ENCODE measurements at regions not wholly inside any gene's neighbourhood (a gene's known extent, or its start where the extent isn't known, plus 50 kb on each side); places are given as distances from the start of the nearest gene placed in this dataset.

GRCh38 chr18:34159691-34160185 lies 65.0 kb downstream of the NOL4 start:
- peak; percentile 51 for DNase-seq

GRCh38 chr18:34158881-34159690 lies 65.6 kb downstream of the NOL4 start:
- peak; percentile 91 for DNase-seq

GRCh38 chr18:34153711-34154110 lies 71.0 kb downstream of the NOL4 start:
- DNase-seq, result no peak

GRCh38 chr18:34131006-34131405 lies 93.7 kb downstream of the NOL4 start:
- no peak for DNase-seq

- DNase-seq, result no peak
Measured at GRCh38 chr18:34128436-34128835, 96.3 kb downstream of the NOL4 start.

- no peak for DNase-seq
Measured at GRCh38 chr18:34126121-34126520, 98.6 kb downstream of the NOL4 start.

- DNase-seq, result peak; percentile 65
Measured at GRCh38 chr18:34122724-34123334, 101.9 kb downstream of the NOL4 start.

- peak; percentile 52 for DNase-seq
Measured at GRCh38 chr18:34121200-34121721, 103.5 kb downstream of the NOL4 start.

- no peak for DNase-seq
Measured at GRCh38 chr18:34120294-34120693, 104.4 kb downstream of the NOL4 start.

GRCh38 chr18:34117319-34117718 lies 107.4 kb downstream of the NOL4 start:
- DNase-seq, result no peak

GRCh38 chr18:34115409-34116081 lies 109.2 kb downstream of the NOL4 start:
- no peak for DNase-seq

GRCh38 chr18:34114996-34115395 lies 109.7 kb downstream of the NOL4 start:
- DNase-seq, result peak; percentile 49

GRCh38 chr18:34108206-34108605 lies 116.5 kb downstream of the NOL4 start:
- DNase-seq, result no peak

- DNase-seq, result no peak
Measured at GRCh38 chr18:34098109-34098508, 126.6 kb downstream of the NOL4 start.

- no peak for DNase-seq
Measured at GRCh38 chr18:34097312-34097711, 127.4 kb downstream of the NOL4 start.

GRCh38 chr18:34094148-34094547 lies 130.6 kb downstream of the NOL4 start:
- DNase-seq, result no peak

- no peak for DNase-seq
Measured at GRCh38 chr18:34092796-34093195, 131.9 kb downstream of the NOL4 start.

GRCh38 chr18:34086370-34086769 lies 138.3 kb downstream of the NOL4 start:
- no peak for DNase-seq

- DNase-seq, result no peak
Measured at GRCh38 chr18:34085140-34085739, 139.5 kb downstream of the NOL4 start.

- no peak for DNase-seq
Measured at GRCh38 chr18:34084635-34085034, 140.1 kb downstream of the NOL4 start.

GRCh38 chr18:34083910-34084535 lies 140.7 kb downstream of the NOL4 start:
- DNase-seq, result peak; percentile 50

GRCh38 chr18:34077599-34077998 lies 147.1 kb downstream of the NOL4 start:
- DNase-seq, result no peak
